GM23338 (cell line): ENCODE measurements at regions not wholly inside any gene's neighbourhood (a gene's known extent, or its start where the extent isn't known, plus 50 kb on each side); places are given as distances from the start of the nearest gene placed in this dataset.

ENCODE experiments used
- ATAC-seq: fragments of 200-7000 bp; cut with Tn5 transposase; 3 replicates; pipeline ENCODE4 v1.9.1; 2020
- DNase-seq: peaks from one replicate; pipeline ENCODE4 v3.0.0-alpha.2; 2015; ENCODE audit warnings: low spot score
- H2AFZ ChIP-seq: fragments of 200-600 bp; sonication (generic); 2 replicates; pipeline ENCODE4 v1.8.0; 2016; ENCODE audit warnings: antibody characterized with exemption, mild to moderate bottlenecking, moderate library complexity
- H3F3A ChIP-seq: fragments of 200-600 bp; sonication (generic); replicated peaks from 2 replicates; pipeline ENCODE4 v1.8.0; 2017; ENCODE audit warnings: antibody characterized with exemption, mixed run types, low read depth
- H3K27ac ChIP-seq: fragments of 200-600 bp; sonication (generic); 2 replicates; pipeline ENCODE4 v1.6.1; 2016; ENCODE audit warnings: low read depth
- H3K27me3 ChIP-seq: fragments of 200-600 bp; sonication (generic); 2 replicates; pipeline ENCODE4 v1.8.0; 2016; ENCODE audit warnings: mild to moderate bottlenecking, mixed run types, moderate library complexity; ENCODE audit not compliant: insufficient read depth
- H3K36me3 ChIP-seq: fragments of 200-600 bp; sonication (generic); 2 replicates; pipeline ENCODE4 v1.8.0; 2016; ENCODE audit warnings: mild to moderate bottlenecking; ENCODE audit not compliant: insufficient read depth
- H3K4me1 ChIP-seq: fragments of 200-600 bp; sonication (generic); 2 replicates; pipeline ENCODE4 v1.8.0; 2016; ENCODE audit warnings: mild to moderate bottlenecking, moderate library complexity; ENCODE audit not compliant: insufficient read depth
- H3K4me2 ChIP-seq: fragments of 200-600 bp; sonication (generic); 2 replicates; pipeline ENCODE4 v1.7.1; 2017; ENCODE audit warnings: mixed run types
- H3K4me3 ChIP-seq: fragments of 200-600 bp; sonication (generic); 2 replicates; pipeline ENCODE4 v1.6.1; 2016; ENCODE audit warnings: mixed run types
- H3K79me2 ChIP-seq: fragments of 200-600 bp; sonication (generic); replicated peaks from 2 replicates; pipeline ENCODE4 v1.8.0; 2017; ENCODE audit warnings: mild to moderate bottlenecking; ENCODE audit not compliant: insufficient read depth
- H3K9me2 ChIP-seq: fragments of 200-600 bp; sonication (generic); 2 replicates; pipeline ENCODE4 v1.8.0; 2017; ENCODE audit not compliant: insufficient read depth
- H4K20me1 ChIP-seq: fragments of 200-600 bp; sonication (generic); replicated peaks from 2 replicates; pipeline ENCODE4 v1.8.0; 2017; ENCODE audit warnings: mild to moderate bottlenecking; ENCODE audit not compliant: insufficient read depth
- H3K27ac Mint-ChIP-seq: 2 replicates; pipeline ENCODE4 v1.8.0; 2020; ENCODE audit warnings: inconsistent platforms, mild to moderate bottlenecking, moderate library complexity, mixed read lengths
- H3K27me3 Mint-ChIP-seq: 3 replicates; pipeline ENCODE4 v1.8.0; 2022; ENCODE audit warnings: low read depth, mild to moderate bottlenecking, moderate library complexity, mixed read lengths, inconsistent platforms; ENCODE audit not compliant: insufficient read depth, poor library complexity
- H3K36me3 Mint-ChIP-seq: 3 replicates; pipeline ENCODE4 v1.8.0; 2021; ENCODE audit warnings: low read depth, mild to moderate bottlenecking, inconsistent platforms, moderate library complexity, mixed read lengths
- H3K4me1 Mint-ChIP-seq: 3 replicates; pipeline ENCODE4 v1.8.0; 2020; ENCODE audit warnings: mild to moderate bottlenecking, inconsistent platforms, mixed read lengths
- H3K4me3 Mint-ChIP-seq: 3 replicates; pipeline ENCODE4 v1.8.0; 2021; ENCODE audit warnings: moderate library complexity, mild to moderate bottlenecking, inconsistent platforms, mixed read lengths
- H3K9me3 Mint-ChIP-seq: 3 replicates; pipeline ENCODE4 v1.8.0; 2020; ENCODE audit warnings: moderate library complexity, mild to moderate bottlenecking, inconsistent platforms, mixed read lengths
- CREB1 ChIP-seq: fragments of 250-450 bp; sonication (Bioruptor Pico); IDR thresholded peaks from 2 replicates; pipeline ENCODE4 v1.5.0; 2020; ENCODE audit warnings: low read depth, mild to moderate bottlenecking, moderate library complexity
- CTCF ChIP-seq, 2 experiments: fragments of 200-600 bp in 1 of 2; sonication (generic) in 1 of 2; conservative IDR thresholded peaks; 2 replicates each; pipeline versions ENCODE4 v1.5.1 to v1.6.1; 2016 to 2017; ENCODE audit warnings: antibody characterized with exemption in 2 of 2, low read depth in 2 of 2, mild to moderate bottlenecking in 2 of 2, moderate library complexity in 1 of 2
- ETS1 ChIP-seq: IDR thresholded peaks from 2 replicates; pipeline ENCODE4 v1.6.1; 2016; ENCODE audit warnings: antibody characterized with exemption
- EZH2 ChIP-seq: fragments of 200-600 bp; sonication (generic); IDR thresholded peaks from one replicate; pipeline ENCODE4 v1.8.0; 2017; ENCODE audit warnings: antibody characterized with exemption, mild to moderate bottlenecking, low read depth; ENCODE audit not compliant: unreplicated experiment
- EZH2phosphoT487 ChIP-seq: fragments of 200-600 bp; sonication (generic); IDR thresholded peaks from one replicate; pipeline ENCODE4 v1.8.1; 2018; ENCODE audit warnings: antibody characterized with exemption; ENCODE audit not compliant: unreplicated experiment
- NANOG ChIP-seq: IDR thresholded peaks from 2 replicates; pipeline ENCODE4 v1.6.1; 2016; ENCODE audit warnings: antibody characterized with exemption, borderline replicate concordance
- POLR2AphosphoS5 ChIP-seq: IDR thresholded peaks from 2 replicates; pipeline ENCODE4 v1.6.1; 2016; ENCODE audit warnings: antibody characterized with exemption, low read depth
- REST ChIP-seq: IDR thresholded peaks from one replicate; pipeline ENCODE4 v1.6.1; 2018; ENCODE audit warnings: antibody characterized with exemption; ENCODE audit not compliant: unreplicated experiment
- STAT1 ChIP-seq: IDR thresholded peaks from one replicate; pipeline ENCODE4 v1.6.1; 2016; ENCODE audit warnings: antibody characterized with exemption; ENCODE audit not compliant: unreplicated experiment
- ZNF114 ChIP-seq: fragments of 250-450 bp; sonication (Bioruptor Pico); IDR thresholded peaks from 2 replicates; pipeline ENCODE4 v1.5.0; 2020; ENCODE audit warnings: mild to moderate bottlenecking, moderate library complexity
- ZNF331 ChIP-seq: fragments of 250-450 bp; sonication (Bioruptor Pico); IDR thresholded peaks from 2 replicates; pipeline ENCODE4 v1.5.0; 2020; ENCODE audit warnings: low read depth, mild to moderate bottlenecking, moderate library complexity

GRCh38 chr6:94376876-94377275 is 957.5 kb upstream of the EPHA7 start:
- Histone ChIP-seq H3K27me3 (no peaks in the 10 kb centered on the region), H4K20me1 (no peaks in the 10 kb centered on the region), H2AFZ (no peak overlapping the region), H3F3A (no peaks in the 10 kb centered on the region), H3K36me3 (no peaks in the 10 kb centered on the region), H3K79me2 (no peaks in the 10 kb centered on the region), H3K4me3 (no peak overlapping the region), H3K9me2 (no peaks in the 10 kb centered on the region), H3K27ac (no peak overlapping the region), H3K4me2 (no peak overlapping the region), H3K4me1 (no peaks in the 10 kb centered on the region)
- no peak for DNase-seq
- Mint-ChIP-seq H3K4me3 (no peak overlapping the region), H3K4me1 (peaks cover 6% of the 10 kb centered on the region), H3K36me3 (no peaks in the 10 kb centered on the region), H3K27ac (no peak overlapping the region), H3K27me3 (no peaks in the 10 kb centered on the region), H3K9me3 (no peaks in the 10 kb centered on the region)
- TF ChIP-seq EZH2phosphoT487 (no peak), STAT1 (no peak), REST (no peak), CTCF (conservative IDR thresholded peaks at IDR 0.05; ENCODE audit: low read depth in 2 of 2) (no peak), POLR2AphosphoS5 (no peak), ETS1 (no peak), ZNF114 (no peak), ZNF331 (CRISPR knock-in tag) (no peak), CREB1 (no peak), EZH2 (no peak)
- no peak for ATAC-seq

GRCh38 chr6:94372229-94372628 is 952.9 kb upstream of the EPHA7 start:
- no peak overlapping the region for H3K4me3 Mint-ChIP-seq
- DNase-seq (no peak), ATAC-seq (no peak)
- no peaks in the 10 kb centered on the region for H4K20me1 ChIP-seq
- no peaks in the 10 kb centered on the region for H3K4me1 ChIP-seq
- H3K27ac Mint-ChIP-seq, result no peak overlapping the region
- no peaks in the 10 kb centered on the region for H3K79me2 ChIP-seq
- H3K4me3 ChIP-seq, result no peak overlapping the region
- H3K27ac ChIP-seq, result no peak overlapping the region
- no peaks in the 10 kb centered on the region for H3K27me3 Mint-ChIP-seq
- no peak overlapping the region for H3K4me2 ChIP-seq
- no peaks in the 10 kb centered on the region for H3K9me3 Mint-ChIP-seq
- H3K36me3 ChIP-seq, result no peaks in the 10 kb centered on the region
- H3K4me1 Mint-ChIP-seq, result no peaks in the 10 kb centered on the region; the same call in 2 of the 3 replicates
- H3K9me2 ChIP-seq, result no peaks in the 10 kb centered on the region
- no peak overlapping the region for H2AFZ ChIP-seq
- no peaks in the 10 kb centered on the region for H3K27me3 ChIP-seq
- no peaks in the 10 kb centered on the region for H3K36me3 Mint-ChIP-seq
- H3F3A ChIP-seq, result no peaks in the 10 kb centered on the region
- no peak for TF ChIP-seq CTCF (conservative IDR thresholded peaks at IDR 0.05; ENCODE audit: low read depth in 2 of 2)
- no peak for TF ChIP-seq REST
- TF ChIP-seq NANOG, result no peak
- TF ChIP-seq ZNF331 (CRISPR knock-in tag), result no peak
- TF ChIP-seq ZNF114, result no peak
- no peak for TF ChIP-seq ETS1
- no peak for TF ChIP-seq EZH2
